Neural cell (in vitro differentiated cells): ENCODE measurements at regions not wholly inside any gene's neighbourhood (a gene's known extent, or its start where the extent isn't known, plus 50 kb on each side); places are given as distances from the start of the nearest gene placed in this dataset.

Experiments
- H2AFZ ChIP-seq: fragments of 200-600, 300-800 bp; sonication (generic), shearing (Covaris generic); 2 replicates; pipeline ENCODE4 v1.6.0; 2014; ENCODE audit warnings: low read depth, mild to moderate bottlenecking, antibody characterized with exemption, low read length, moderate library complexity
- H3F3A ChIP-seq: fragments of 200-600 bp; shearing (Covaris generic); 2 replicates; pipeline ENCODE4 v1.6.1; 2016; ENCODE audit warnings: mild to moderate bottlenecking, moderate library complexity, mixed read lengths, antibody characterized with exemption, low read length; ENCODE audit not compliant: insufficient read depth, poor library complexity, severe bottlenecking
- H3K27ac ChIP-seq: fragments of 200-600, 300-800 bp; sonication (generic), shearing (Covaris generic); 2 replicates; pipeline ENCODE4 v1.5.1; 2014; ENCODE audit warnings: mild to moderate bottlenecking, low read length, moderate library complexity
- H3K27me3 ChIP-seq: fragments of 300-800, 200-600 bp; sonication (generic), shearing (Covaris generic); 2 replicates; pipeline ENCODE4 v1.6.0; 2014; ENCODE audit warnings: mild to moderate bottlenecking, low read depth, low read length, moderate library complexity; ENCODE audit not compliant: insufficient read depth
- H3K36me3 ChIP-seq: fragments of 300-800, 200-600 bp; sonication (generic), shearing (Covaris generic); 2 replicates; pipeline ENCODE4 v1.5.1; 2014; ENCODE audit warnings: mild to moderate bottlenecking, antibody characterized with exemption, low read length, moderate library complexity; ENCODE audit not compliant: insufficient read depth
- H3K4me2 ChIP-seq: fragments of 300-800, 200-600 bp; sonication (generic), shearing (Covaris generic); 2 replicates; pipeline ENCODE4 v1.6.0; 2014; ENCODE audit warnings: mild to moderate bottlenecking, low read length
- H3K4me3 ChIP-seq: fragments of 300-800, 200-600 bp; sonication (generic), shearing (Covaris generic); 2 replicates; pipeline ENCODE4 v1.5.1; 2014; ENCODE audit warnings: mild to moderate bottlenecking, low read length, moderate library complexity
- H3K79me2 ChIP-seq: fragments of 200-600 bp; shearing (Covaris generic); replicated peaks from 2 replicates; pipeline ENCODE4 v1.6.0; 2014; ENCODE audit warnings: mild to moderate bottlenecking, low read length, moderate library complexity; ENCODE audit not compliant: insufficient read depth
- H3K9ac ChIP-seq: fragments of 300-800, 200-600 bp; sonication (generic), shearing (Covaris generic); 2 replicates; pipeline ENCODE4 v1.6.1; 2016; ENCODE audit warnings: mild to moderate bottlenecking, low read length, mixed read lengths
- H3K9me2 ChIP-seq: fragments of 200-600 bp; shearing (Covaris generic); 2 replicates; pipeline ENCODE4 v1.6.1; 2016; ENCODE audit warnings: mild to moderate bottlenecking, low read length, mixed read lengths; ENCODE audit not compliant: insufficient read depth
- H3K9me3 ChIP-seq: fragments of 200-600, 300-800 bp; sonication (generic), shearing (Covaris generic); 2 replicates; pipeline ENCODE4 v1.6.1; 2016; ENCODE audit warnings: mild to moderate bottlenecking, mixed run types, low read length, moderate library complexity, mixed read lengths
- H4K20me1 ChIP-seq: fragments of 200-600 bp; shearing (Covaris generic); 2 replicates; pipeline ENCODE4 v1.6.1; 2016; ENCODE audit warnings: mild to moderate bottlenecking, mixed run types; ENCODE audit not compliant: insufficient read depth
- EP300 ChIP-seq: fragments of 450-650 bp; conservative IDR thresholded peaks from 2 replicates; pipeline ENCODE4 v1.6.1; 2014; ENCODE audit warnings: antibody characterized with exemption, mild to moderate bottlenecking, moderate library complexity; ENCODE audit not compliant: poor library complexity, severe bottlenecking
- EZH2 ChIP-seq: fragments of 200-600, 300-800 bp; shearing (Covaris generic), sonication (generic); IDR thresholded peaks from 2 replicates; pipeline ENCODE4 v1.6.1; 2014; ENCODE audit warnings: antibody characterized with exemption, low read length, borderline replicate concordance, mild to moderate bottlenecking; ENCODE audit not compliant: insufficient read depth, poor library complexity, severe bottlenecking
- MXI1 ChIP-seq: fragments of 450-650 bp; conservative IDR thresholded peaks from 2 replicates; pipeline ENCODE4 v1.6.1; 2014; ENCODE audit warnings: antibody characterized with exemption, mild to moderate bottlenecking; ENCODE audit not compliant: poor library complexity, severe bottlenecking
- POLR2AphosphoS5 ChIP-seq: IDR thresholded peaks from 2 replicates; pipeline ENCODE4 v1.6.1; 2012
- RAD21 ChIP-seq: fragments of 450-650 bp; conservative IDR thresholded peaks from 2 replicates; pipeline ENCODE4 v1.6.1; 2014; ENCODE audit warnings: antibody characterized with exemption, mild to moderate bottlenecking, moderate library complexity
- REST ChIP-seq: IDR thresholded peaks from 2 replicates; pipeline ENCODE4 v1.6.1; 2012; ENCODE audit warnings: borderline replicate concordance
- SMC3 ChIP-seq: fragments of 450-650 bp; conservative IDR thresholded peaks from 2 replicates; pipeline ENCODE4 v1.6.1; 2014; ENCODE audit warnings: antibody characterized with exemption, mild to moderate bottlenecking, moderate library complexity; ENCODE audit not compliant: poor library complexity
- TAF1 ChIP-seq: IDR thresholded peaks from 2 replicates; pipeline ENCODE4 v1.6.1; 2012; ENCODE audit warnings: low read depth
- TF ChIP-seq, protein P1 (sequence below): fragments of 450-650 bp; IDR thresholded peaks from 2 replicates; pipeline ENCODE4 v1.5.1; 2014; ENCODE audit warnings: antibody characterized with exemption, mild to moderate bottlenecking, moderate library complexity; ENCODE audit not compliant: poor library complexity, severe bottlenecking

DNA sequence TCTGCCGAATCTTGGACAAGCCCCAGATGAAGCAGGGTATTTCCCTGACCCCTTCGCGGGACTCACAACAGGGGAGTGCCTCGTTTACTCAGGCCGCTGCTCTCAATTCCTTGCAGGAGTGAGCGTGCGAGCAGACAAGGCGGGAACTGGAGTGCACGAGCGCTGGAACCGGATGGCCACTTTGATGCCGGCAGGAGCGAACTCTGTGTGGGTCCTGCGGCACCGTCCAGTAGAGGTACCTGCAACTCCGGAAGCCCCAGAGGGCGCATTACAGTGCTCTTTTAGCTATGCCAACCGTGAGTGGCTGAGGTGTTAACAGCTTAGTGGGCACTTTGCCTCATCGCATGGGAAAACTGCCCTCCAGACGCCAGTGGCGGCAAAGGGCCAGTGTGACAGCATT, 182.3 kb upstream of the ANO3 start:
- TF ChIP-seq EP300 (no peak), POLR2AphosphoS5 (no peak), REST (no peak), SMC3 (no peak), EZH2 (no peak), RAD21 (no peak), MXI1 (no peak), TAF1 (no peak)
- TF ChIP-seq, protein P1, sequence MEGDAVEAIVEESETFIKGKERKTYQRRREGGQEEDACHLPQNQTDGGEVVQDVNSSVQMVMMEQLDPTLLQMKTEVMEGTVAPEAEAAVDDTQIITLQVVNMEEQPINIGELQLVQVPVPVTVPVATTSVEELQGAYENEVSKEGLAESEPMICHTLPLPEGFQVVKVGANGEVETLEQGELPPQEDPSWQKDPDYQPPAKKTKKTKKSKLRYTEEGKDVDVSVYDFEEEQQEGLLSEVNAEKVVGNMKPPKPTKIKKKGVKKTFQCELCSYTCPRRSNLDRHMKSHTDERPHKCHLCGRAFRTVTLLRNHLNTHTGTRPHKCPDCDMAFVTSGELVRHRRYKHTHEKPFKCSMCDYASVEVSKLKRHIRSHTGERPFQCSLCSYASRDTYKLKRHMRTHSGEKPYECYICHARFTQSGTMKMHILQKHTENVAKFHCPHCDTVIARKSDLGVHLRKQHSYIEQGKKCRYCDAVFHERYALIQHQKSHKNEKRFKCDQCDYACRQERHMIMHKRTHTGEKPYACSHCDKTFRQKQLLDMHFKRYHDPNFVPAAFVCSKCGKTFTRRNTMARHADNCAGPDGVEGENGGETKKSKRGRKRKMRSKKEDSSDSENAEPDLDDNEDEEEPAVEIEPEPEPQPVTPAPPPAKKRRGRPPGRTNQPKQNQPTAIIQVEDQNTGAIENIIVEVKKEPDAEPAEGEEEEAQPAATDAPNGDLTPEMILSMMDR, result no peak
- Histone ChIP-seq H3K9me2 (no peaks in the 10 kb centered on the region), H3K79me2 (no peaks in the 10 kb centered on the region), H3K9me3 (no peaks in the 10 kb centered on the region), H3F3A (no peaks in the 10 kb centered on the region), H4K20me1 (no peaks in the 10 kb centered on the region), H3K27ac (no peak overlapping the region), H2AFZ (no peak overlapping the region), H3K4me3 (no peak overlapping the region), H3K36me3 (no peaks in the 10 kb centered on the region), H3K27me3 (no peaks in the 10 kb centered on the region), H3K9ac (no peak overlapping the region), H3K4me2 (no peak overlapping the region)

GRCh38 chr11:26150031-26150430, 181.9 kb upstream of the ANO3 start:
- Histone ChIP-seq H3K27me3 (no peaks in the 10 kb centered on the region), H3K27ac (no peak overlapping the region), H3K4me2 (no peak overlapping the region), H3K79me2 (no peaks in the 10 kb centered on the region), H3F3A (no peaks in the 10 kb centered on the region), H3K9me3 (no peaks in the 10 kb centered on the region), H3K9ac (no peak overlapping the region), H4K20me1 (no peaks in the 10 kb centered on the region), H2AFZ (no peak overlapping the region), H3K36me3 (no peaks in the 10 kb centered on the region), H3K4me3 (no peak overlapping the region), H3K9me2 (no peaks in the 10 kb centered on the region)
- TF ChIP-seq EZH2, result no peak
- TF ChIP-seq POLR2AphosphoS5, result no peak
- no peak for TF ChIP-seq RAD21
- no peak for TF ChIP-seq SMC3
- TF ChIP-seq EP300, result no peak
- TF ChIP-seq REST, result no peak
- no peak for TF ChIP-seq TAF1
- TF ChIP-seq MXI1, result no peak
- TF ChIP-seq, protein P1, result no peak
